Fibroblast of lung (primary cell): ENCODE measurements at regions not wholly inside any gene's neighbourhood (a gene's known extent, or its start where the extent isn't known, plus 50 kb on each side); places are given as distances from the start of the nearest gene placed in this dataset.

ENCODE experiments used
- CTCF ChIP-seq, 2 donors: IDR thresholded peaks in 1 of 2; conservative IDR thresholded peaks in 1 of 2; 1 replicate in 1 of 2; 2 replicates in 1 of 2; pipeline ENCODE4 v1.5.1; 2011 to 2012; ENCODE audit warnings: low read length in 2 of 2, control low read depth in 1 of 2, inconsistent platforms in 1 of 2, low read depth in 1 of 2, mild to moderate bottlenecking in 1 of 2
- EZH2 ChIP-seq: IDR thresholded peaks from 2 replicates; pipeline ENCODE4 v1.5.1; 2012; ENCODE audit warnings: low read length, control low read depth, mild to moderate bottlenecking; ENCODE audit errors: missing control alignments

- TF ChIP-seq CTCF (conservative IDR thresholded peaks at IDR 0.05 in 1 of 2, IDR thresholded peaks at IDR 0.05 in 1 of 2; ENCODE audit: low read depth in 1 of 2, low read length in 2 of 2): no peak
- no peak for TF ChIP-seq EZH2
These were observed 1041.0 kb downstream of the UQCRFS1 start for GRCh38 chr19:28171983-28172382.
